HL-60/S4 (cell line): ENCODE measurements at regions not wholly inside any gene's neighbourhood (a gene's known extent, or its start where the extent isn't known, plus 50 kb on each side); places are given as distances from the start of the nearest gene placed in this dataset.
"Not testable (repeated sequence)": the region's sequence is repeated elsewhere in the genome, so short reads cannot be mapped to it uniquely, and the experiment has no call there.

Source experiments
- in situ Hi-C: fragments of 300-500 bp; cut with MboI; formaldehyde crosslinking; loops from 2 replicates; pipeline ENCODE4 v1.14.3; 2022; ENCODE audit warnings: low sequenced_read_pairs

DNA sequence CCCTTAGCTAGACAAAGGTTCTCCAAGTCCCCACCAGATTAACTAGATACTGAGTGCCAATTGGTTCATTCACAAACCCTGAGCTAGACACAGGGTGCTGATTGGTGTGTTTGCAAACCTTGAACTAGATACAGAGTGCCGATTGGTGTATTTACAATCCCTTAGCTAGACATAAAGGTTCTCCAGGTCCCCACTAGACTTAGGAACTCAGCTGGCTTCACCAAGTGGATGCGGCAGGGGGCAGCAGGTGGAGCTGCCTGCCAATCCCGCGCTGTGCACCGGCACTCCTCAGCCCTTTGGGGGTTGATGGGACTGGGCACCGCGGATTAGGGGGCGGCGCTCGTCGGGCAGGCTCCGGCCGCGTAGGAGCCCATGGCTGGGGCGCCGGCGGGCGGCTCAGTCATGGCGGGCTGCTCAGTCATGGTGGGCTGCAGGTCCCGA is 157.6 kb downstream of the KLRB1 start:
- in situ Hi-C loops, result not testable (repeated sequence)

DNA sequence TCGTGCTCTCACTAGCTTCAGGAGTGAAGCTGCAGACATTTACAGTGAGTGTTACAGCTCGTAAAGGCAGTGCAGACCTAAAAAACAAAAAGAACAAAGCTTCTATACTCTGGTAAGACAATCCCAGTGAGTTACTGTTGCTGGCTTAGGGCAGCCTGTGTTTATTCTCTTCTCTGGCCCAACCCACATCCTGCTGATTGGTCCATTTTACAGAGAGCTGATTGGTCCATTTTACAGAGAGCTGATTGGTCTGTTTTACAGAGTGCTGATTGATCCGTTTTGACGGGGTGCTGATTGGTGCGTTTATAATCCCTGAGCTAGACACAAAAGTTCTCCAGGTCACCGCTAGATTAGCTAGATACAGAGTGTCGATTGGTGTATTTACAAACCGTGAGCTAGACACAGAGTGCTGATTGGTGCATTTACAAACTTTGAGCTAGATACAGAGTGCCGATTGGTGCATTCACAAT is 158.0 kb downstream of the KLRB1 start:
- in situ Hi-C loops, result not testable (repeated sequence)

DNA sequence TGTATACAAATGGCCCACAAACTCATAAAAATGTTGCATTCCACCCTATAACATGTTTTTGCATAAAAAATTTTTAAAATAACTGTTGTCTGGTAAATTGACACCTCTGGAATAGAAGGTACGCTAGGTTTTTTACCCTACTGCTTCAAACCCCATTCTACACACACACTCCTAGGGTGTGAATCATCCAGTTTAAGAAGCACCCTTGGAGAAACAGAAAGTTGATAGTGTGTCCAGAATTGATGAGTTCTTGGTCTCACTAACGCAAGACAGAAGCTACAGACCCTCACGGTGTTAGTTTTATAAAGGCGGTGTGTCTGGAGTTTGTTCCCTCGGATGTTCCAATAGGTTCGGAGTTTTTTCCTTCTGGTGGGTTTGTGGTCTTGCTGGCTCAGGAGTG is 158.5 kb downstream of the KLRB1 start:
- in situ Hi-C loops, result no loop called here

DNA sequence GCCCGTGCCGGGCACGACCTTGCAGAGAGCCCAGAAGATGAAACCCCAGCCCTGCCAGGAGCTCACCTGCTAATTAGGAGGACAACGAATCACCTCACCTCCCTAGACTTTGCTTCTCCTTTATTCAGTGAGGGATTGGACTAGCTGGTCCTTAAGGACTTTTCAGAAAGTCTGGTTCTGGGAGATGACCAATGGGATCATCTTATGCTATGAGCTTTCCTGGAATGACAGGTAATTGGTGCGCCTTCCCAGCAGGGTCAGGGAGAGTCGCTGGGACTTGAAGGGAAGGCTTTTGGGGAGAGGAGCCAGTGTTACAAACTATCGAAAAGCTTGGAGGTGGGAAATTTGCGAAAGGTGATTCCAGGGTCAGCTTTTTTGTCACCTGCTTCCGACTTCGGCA is 159.1 kb downstream of the KLRB1 start:
- in situ Hi-C loops, result not testable (repeated sequence)

- in situ Hi-C loops, result not testable (repeated sequence)
Observed at GRCh38 chr12:9447791-9448614, 159.7 kb downstream of the KLRB1 start.

- in situ Hi-C loops, result not testable (repeated sequence)
Observed at GRCh38 chr12:9446883-9447761, 160.6 kb downstream of the KLRB1 start.

- in situ Hi-C loops, result not testable (repeated sequence)
Observed at GRCh38 chr12:9440428-9440827, 167.3 kb downstream of the KLRB1 start.

DNA sequence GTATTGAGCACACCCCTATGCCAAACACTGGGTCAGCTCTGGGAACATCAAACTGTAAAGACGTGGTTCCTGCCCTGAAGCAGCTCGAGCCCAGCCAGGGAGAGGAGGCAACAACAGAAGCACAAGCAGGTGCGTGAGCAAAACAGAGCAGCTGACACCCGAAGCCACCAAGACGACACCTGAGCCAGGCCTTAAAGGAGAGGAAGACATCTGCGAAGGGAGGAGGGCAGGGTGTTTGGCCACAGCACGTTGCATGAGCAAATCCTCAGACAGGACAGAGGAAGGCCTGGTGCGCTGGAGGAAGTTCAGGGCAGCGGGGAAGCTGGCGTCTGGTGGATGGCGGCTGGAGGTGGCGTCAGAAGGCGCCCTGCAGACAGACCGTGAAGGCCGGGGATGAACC is 172.0 kb downstream of the KLRB1 start:
- in situ Hi-C loops, result not testable (repeated sequence)

DNA sequence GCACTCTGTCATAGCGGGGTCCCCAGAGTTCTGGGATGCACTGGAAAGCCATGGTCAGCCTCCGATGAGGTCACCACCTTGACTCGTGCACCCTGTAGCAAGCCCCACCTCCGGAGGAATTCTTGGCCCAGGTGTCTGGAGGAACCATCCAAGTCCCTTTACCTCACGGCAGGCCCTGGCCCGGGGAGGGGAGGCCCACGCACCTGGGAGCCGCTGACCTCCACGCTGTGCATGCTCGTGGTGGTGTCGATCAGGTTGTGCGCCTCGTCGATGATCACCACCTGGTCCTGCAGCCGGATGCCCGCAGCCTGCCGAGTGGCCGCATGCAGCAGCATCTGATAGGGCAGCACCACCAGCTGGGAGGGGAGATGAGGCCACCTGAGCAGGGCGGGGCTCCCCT is 177.3 kb downstream of the KLRB1 start:
- in situ Hi-C loops, result not testable (repeated sequence)

DNA sequence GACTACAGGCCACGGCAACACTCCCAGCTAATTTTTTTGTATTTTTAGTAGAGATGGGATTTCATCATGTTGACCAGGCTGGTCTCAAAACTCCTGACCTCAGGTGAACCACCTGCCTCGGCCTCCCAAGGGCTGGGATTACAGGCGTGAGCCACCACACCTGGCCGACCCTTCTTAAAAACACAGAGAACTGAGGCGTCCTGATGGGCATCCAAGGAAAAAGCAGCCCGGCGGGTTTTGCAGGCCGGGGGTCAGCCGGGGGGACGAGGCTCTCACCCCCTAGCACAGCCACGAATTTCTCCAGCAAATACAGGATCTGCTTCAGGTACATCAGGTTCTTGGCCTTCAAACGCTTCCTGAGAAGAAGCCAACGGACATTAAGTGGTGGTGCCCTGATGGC is 178.9 kb downstream of the KLRB1 start:
- in situ Hi-C loops, result not testable (repeated sequence)

GRCh38 chr12:9425429-9425828 is 182.3 kb downstream of the KLRB1 start:
- in situ Hi-C loops, result not testable (repeated sequence)

DNA sequence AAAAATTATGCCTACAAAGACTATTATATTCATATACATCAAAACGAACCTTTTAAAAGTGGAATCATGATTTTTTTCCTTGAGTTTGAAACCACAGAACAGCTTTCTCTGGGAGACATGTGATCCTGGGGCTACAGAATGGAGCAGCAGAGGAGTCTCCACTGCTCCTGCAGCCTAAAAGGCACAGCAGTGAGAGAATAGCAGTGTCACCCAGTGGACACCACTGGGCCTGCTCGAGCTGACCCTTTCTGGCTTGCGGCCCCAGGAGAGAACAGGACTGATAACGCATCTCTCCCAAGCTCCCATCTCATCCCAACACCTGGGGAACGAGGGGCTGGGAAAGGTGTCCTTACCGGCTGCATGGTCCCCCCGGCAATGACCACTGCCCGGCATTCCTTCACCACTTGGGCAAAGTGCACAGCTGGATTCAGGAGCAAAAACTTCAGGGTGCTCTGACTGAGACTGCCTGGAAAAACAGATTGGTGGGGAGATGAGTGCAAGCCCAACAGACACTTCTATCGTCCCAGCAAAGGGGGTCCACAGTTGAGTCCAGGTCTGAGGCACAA is 183.5 kb downstream of the KLRB1 start:
- in situ Hi-C loops, result not testable (repeated sequence)

DNA sequence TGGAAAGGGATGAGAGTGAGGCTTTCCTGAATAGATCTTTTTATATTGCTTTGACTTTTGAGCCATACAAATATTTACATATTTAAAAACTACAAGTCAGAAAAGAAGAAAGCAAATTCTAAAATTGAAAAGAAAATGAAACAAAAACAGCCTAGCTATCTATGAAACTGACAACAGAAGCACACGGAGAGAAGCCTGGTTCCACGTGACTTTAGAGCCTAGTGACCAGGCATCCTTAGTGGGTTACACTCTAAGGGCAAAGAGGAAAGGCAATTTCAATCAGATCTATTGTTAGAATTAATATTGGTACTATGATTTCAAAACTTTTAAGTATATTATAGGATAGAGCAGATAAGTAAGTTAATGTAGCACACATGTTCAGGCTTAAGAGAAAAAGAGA is 185.0 kb downstream of the KLRB1 start:
- in situ Hi-C loops, result not testable (repeated sequence)

GRCh38 chr12:9421520-9422086 is 186.1 kb downstream of the KLRB1 start:
- in situ Hi-C loops, result not testable (repeated sequence)

DNA sequence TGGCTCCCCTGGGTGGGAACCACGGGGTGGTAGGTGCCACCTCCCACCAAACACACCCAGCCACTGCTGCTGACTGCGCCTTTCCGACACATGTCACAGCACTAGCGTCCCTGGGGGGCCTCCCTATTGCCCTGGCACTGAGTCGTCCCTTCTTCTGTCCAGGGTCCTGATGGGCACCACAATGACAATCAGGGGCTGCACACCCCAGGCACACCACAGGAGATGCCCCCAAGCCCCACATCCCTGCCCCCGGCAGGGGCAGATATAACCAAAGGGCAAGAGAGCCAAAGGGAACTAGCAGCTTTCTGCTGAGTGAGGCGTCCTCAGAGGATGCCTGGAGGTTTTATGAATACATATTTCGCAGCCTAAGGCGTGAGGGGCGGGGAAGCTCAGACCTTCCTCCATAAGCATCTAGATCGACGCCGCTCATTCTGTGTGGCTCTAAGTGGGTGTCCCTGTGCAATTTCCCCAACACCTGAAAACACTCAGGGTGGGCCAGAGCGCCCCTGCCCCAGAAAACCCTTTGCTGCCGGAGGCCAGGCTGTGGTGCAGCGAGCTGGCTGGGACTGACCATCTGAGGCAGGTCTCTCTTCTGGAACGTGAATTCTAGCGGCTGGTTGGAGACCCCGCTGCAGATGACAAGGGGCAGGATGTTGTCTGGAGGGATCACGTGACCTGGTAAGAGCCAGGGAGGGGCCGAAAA is 186.7 kb downstream of the KLRB1 start:
- in situ Hi-C loops, result not testable (repeated sequence)

DNA sequence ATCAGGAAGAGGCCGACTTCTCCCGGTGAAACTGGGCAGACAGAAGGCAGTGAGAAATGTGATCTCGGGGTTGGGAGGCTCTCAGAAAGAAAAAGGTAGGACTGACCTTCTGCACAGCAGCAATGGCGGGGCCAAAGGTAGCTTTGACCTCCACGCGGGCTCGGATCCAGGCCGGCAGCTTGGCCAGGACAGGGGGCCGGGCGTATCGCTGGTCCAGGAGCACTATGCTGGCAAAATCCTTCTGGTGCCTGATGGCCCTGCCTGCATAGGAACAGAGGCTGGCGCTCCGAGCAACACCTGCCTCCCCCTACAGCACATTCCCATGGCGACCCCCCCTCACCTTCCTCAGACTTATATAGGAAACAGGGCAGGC is 189.1 kb downstream of the KLRB1 start:
- in situ Hi-C loops, result not testable (repeated sequence)

- in situ Hi-C loops, result not testable (repeated sequence)
Observed at GRCh38 chr12:9417947-9418668, 189.6 kb downstream of the KLRB1 start.

GRCh38 chr12:9417341-9417740 is 190.4 kb downstream of the KLRB1 start:
- in situ Hi-C loops, result not testable (repeated sequence)

DNA sequence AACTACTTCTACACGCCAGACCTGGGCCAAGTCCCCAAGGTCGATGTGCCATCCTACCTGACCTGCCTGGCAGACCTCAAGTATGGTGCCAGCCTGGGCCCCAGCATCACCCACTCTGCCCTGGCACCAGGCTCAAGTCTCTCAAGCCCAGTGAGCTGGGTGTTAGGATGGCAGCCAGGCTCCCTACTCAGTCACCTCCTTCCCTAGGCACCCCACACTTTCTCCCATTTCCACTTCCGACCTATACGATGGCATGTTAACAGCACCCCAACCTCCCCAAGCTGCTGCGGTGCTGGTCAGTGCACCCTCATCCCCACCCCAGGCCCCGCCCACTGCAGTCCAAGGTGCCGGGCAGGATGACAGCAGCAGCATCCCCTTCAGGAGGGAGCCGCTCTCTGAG is 191.4 kb downstream of the KLRB1 start:
- in situ Hi-C loops, result not testable (repeated sequence)

GRCh38 chr12:9415898-9416297 is 191.8 kb downstream of the KLRB1 start:
- in situ Hi-C loops, result not testable (repeated sequence)
